Breast epithelium (tissue), 3 donors: ENCODE measurements at regions not wholly inside any gene's neighbourhood (a gene's known extent, or its start where the extent isn't known, plus 50 kb on each side); places are given as distances from the start of the nearest gene placed in this dataset.

ENCODE experiments used
- POLR2A ChIP-seq: fragments of 450-650 bp; IDR thresholded peaks from one replicate; pipeline ENCODE4 v1.6.1; 2016; ENCODE audit warnings: antibody characterized with exemption, mild to moderate bottlenecking, moderate library complexity
- POLR2AphosphoS5 ChIP-seq, 3 donors: sonication (generic); formaldehyde crosslinking; IDR thresholded peaks; one replicate each; pipeline ENCODE4 v1.6.1; 2017; ENCODE audit warnings: antibody characterized with exemption in 3 of 3
- TF ChIP-seq, protein P1 (sequence below), 3 donors: fragments of 450-650 bp; IDR thresholded peaks; one replicate each; pipeline ENCODE4 v1.5.1; 2016 to 2017; ENCODE audit warnings: antibody characterized with exemption in 3 of 3, mild to moderate bottlenecking in 3 of 3, moderate library complexity in 3 of 3

- TF ChIP-seq, protein P1, sequence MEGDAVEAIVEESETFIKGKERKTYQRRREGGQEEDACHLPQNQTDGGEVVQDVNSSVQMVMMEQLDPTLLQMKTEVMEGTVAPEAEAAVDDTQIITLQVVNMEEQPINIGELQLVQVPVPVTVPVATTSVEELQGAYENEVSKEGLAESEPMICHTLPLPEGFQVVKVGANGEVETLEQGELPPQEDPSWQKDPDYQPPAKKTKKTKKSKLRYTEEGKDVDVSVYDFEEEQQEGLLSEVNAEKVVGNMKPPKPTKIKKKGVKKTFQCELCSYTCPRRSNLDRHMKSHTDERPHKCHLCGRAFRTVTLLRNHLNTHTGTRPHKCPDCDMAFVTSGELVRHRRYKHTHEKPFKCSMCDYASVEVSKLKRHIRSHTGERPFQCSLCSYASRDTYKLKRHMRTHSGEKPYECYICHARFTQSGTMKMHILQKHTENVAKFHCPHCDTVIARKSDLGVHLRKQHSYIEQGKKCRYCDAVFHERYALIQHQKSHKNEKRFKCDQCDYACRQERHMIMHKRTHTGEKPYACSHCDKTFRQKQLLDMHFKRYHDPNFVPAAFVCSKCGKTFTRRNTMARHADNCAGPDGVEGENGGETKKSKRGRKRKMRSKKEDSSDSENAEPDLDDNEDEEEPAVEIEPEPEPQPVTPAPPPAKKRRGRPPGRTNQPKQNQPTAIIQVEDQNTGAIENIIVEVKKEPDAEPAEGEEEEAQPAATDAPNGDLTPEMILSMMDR (IDR thresholded peaks at IDR 0.05): no peak
- no peak for TF ChIP-seq POLR2A
- no peak for TF ChIP-seq POLR2AphosphoS5 (IDR thresholded peaks at IDR 0.05)
Observed at GRCh38 chr11:122517403-122518379, 137.8 kb upstream of the UBASH3B start.
